GM23338 (cell line): ENCODE measurements at regions not wholly inside any gene's neighbourhood (a gene's known extent, or its start where the extent isn't known, plus 50 kb on each side); places are given as distances from the start of the nearest gene placed in this dataset.

ENCODE experiments used
- ATAC-seq: fragments of 200-7000 bp; cut with Tn5 transposase; 3 replicates; pipeline ENCODE4 v1.9.1; 2020
- DNase-seq: peaks from one replicate; pipeline ENCODE4 v3.0.0-alpha.2; 2015; ENCODE audit warnings: low spot score
- H2AFZ ChIP-seq: fragments of 200-600 bp; sonication (generic); 2 replicates; pipeline ENCODE4 v1.8.0; 2016; ENCODE audit warnings: antibody characterized with exemption, mild to moderate bottlenecking, moderate library complexity
- H3F3A ChIP-seq: fragments of 200-600 bp; sonication (generic); replicated peaks from 2 replicates; pipeline ENCODE4 v1.8.0; 2017; ENCODE audit warnings: antibody characterized with exemption, mixed run types, low read depth
- H3K27ac ChIP-seq: fragments of 200-600 bp; sonication (generic); 2 replicates; pipeline ENCODE4 v1.6.1; 2016; ENCODE audit warnings: low read depth
- H3K27me3 ChIP-seq: fragments of 200-600 bp; sonication (generic); 2 replicates; pipeline ENCODE4 v1.8.0; 2016; ENCODE audit warnings: mild to moderate bottlenecking, mixed run types, moderate library complexity; ENCODE audit not compliant: insufficient read depth
- H3K36me3 ChIP-seq: fragments of 200-600 bp; sonication (generic); 2 replicates; pipeline ENCODE4 v1.8.0; 2016; ENCODE audit warnings: mild to moderate bottlenecking; ENCODE audit not compliant: insufficient read depth
- H3K4me1 ChIP-seq: fragments of 200-600 bp; sonication (generic); 2 replicates; pipeline ENCODE4 v1.8.0; 2016; ENCODE audit warnings: mild to moderate bottlenecking, moderate library complexity; ENCODE audit not compliant: insufficient read depth
- H3K4me2 ChIP-seq: fragments of 200-600 bp; sonication (generic); 2 replicates; pipeline ENCODE4 v1.7.1; 2017; ENCODE audit warnings: mixed run types
- H3K4me3 ChIP-seq: fragments of 200-600 bp; sonication (generic); 2 replicates; pipeline ENCODE4 v1.6.1; 2016; ENCODE audit warnings: mixed run types
- H3K79me2 ChIP-seq: fragments of 200-600 bp; sonication (generic); replicated peaks from 2 replicates; pipeline ENCODE4 v1.8.0; 2017; ENCODE audit warnings: mild to moderate bottlenecking; ENCODE audit not compliant: insufficient read depth
- H3K9me2 ChIP-seq: fragments of 200-600 bp; sonication (generic); 2 replicates; pipeline ENCODE4 v1.8.0; 2017; ENCODE audit not compliant: insufficient read depth
- H4K20me1 ChIP-seq: fragments of 200-600 bp; sonication (generic); replicated peaks from 2 replicates; pipeline ENCODE4 v1.8.0; 2017; ENCODE audit warnings: mild to moderate bottlenecking; ENCODE audit not compliant: insufficient read depth
- H3K27ac Mint-ChIP-seq: 2 replicates; pipeline ENCODE4 v1.8.0; 2020; ENCODE audit warnings: inconsistent platforms, mild to moderate bottlenecking, moderate library complexity, mixed read lengths
- H3K27me3 Mint-ChIP-seq: 3 replicates; pipeline ENCODE4 v1.8.0; 2022; ENCODE audit warnings: low read depth, mild to moderate bottlenecking, moderate library complexity, mixed read lengths, inconsistent platforms; ENCODE audit not compliant: insufficient read depth, poor library complexity
- H3K36me3 Mint-ChIP-seq: 3 replicates; pipeline ENCODE4 v1.8.0; 2021; ENCODE audit warnings: low read depth, mild to moderate bottlenecking, inconsistent platforms, moderate library complexity, mixed read lengths
- H3K4me1 Mint-ChIP-seq: 3 replicates; pipeline ENCODE4 v1.8.0; 2020; ENCODE audit warnings: mild to moderate bottlenecking, inconsistent platforms, mixed read lengths
- H3K4me3 Mint-ChIP-seq: 3 replicates; pipeline ENCODE4 v1.8.0; 2021; ENCODE audit warnings: moderate library complexity, mild to moderate bottlenecking, inconsistent platforms, mixed read lengths
- H3K9me3 Mint-ChIP-seq: 3 replicates; pipeline ENCODE4 v1.8.0; 2020; ENCODE audit warnings: moderate library complexity, mild to moderate bottlenecking, inconsistent platforms, mixed read lengths
- CREB1 ChIP-seq: fragments of 250-450 bp; sonication (Bioruptor Pico); IDR thresholded peaks from 2 replicates; pipeline ENCODE4 v1.5.0; 2020; ENCODE audit warnings: low read depth, mild to moderate bottlenecking, moderate library complexity
- ETS1 ChIP-seq: IDR thresholded peaks from 2 replicates; pipeline ENCODE4 v1.6.1; 2016; ENCODE audit warnings: antibody characterized with exemption
- EZH2 ChIP-seq: fragments of 200-600 bp; sonication (generic); IDR thresholded peaks from one replicate; pipeline ENCODE4 v1.8.0; 2017; ENCODE audit warnings: antibody characterized with exemption, mild to moderate bottlenecking, low read depth; ENCODE audit not compliant: unreplicated experiment
- NANOG ChIP-seq: IDR thresholded peaks from 2 replicates; pipeline ENCODE4 v1.6.1; 2016; ENCODE audit warnings: antibody characterized with exemption, borderline replicate concordance
- POLR2AphosphoS5 ChIP-seq: IDR thresholded peaks from 2 replicates; pipeline ENCODE4 v1.6.1; 2016; ENCODE audit warnings: antibody characterized with exemption, low read depth
- ZNF462 ChIP-seq: fragments of 250-450 bp; sonication (Bioruptor Pico); IDR thresholded peaks from 2 replicates; pipeline ENCODE4 v1.5.0; 2020; ENCODE audit warnings: mild to moderate bottlenecking, moderate library complexity

GRCh38 chr12:58787021-58787760, 133.1 kb downstream of the LRIG3 start:
- DNase-seq (no peak), ATAC-seq (no peak)
- Mint-ChIP-seq H3K4me3 (no peak overlapping the region), H3K27ac (no peak overlapping the region), H3K36me3 (no peaks in the 10 kb centered on the region), H3K27me3 (no peaks in the 10 kb centered on the region), H3K4me1 (no peaks in the 10 kb centered on the region), H3K9me3 (0 out of 3 replicates have a peak, but pooled peaks cover 8% of the 10 kb centered on the region)
- Histone ChIP-seq H3K27ac (no peak overlapping the region), H4K20me1 (no peaks in the 10 kb centered on the region), H3K27me3 (no peaks in the 10 kb centered on the region), H3K4me3 (no peak overlapping the region), H3K36me3 (no peaks in the 10 kb centered on the region), H3F3A (no peaks in the 10 kb centered on the region), H3K9me2 (no peaks in the 10 kb centered on the region), H3K4me2 (no peak overlapping the region), H3K4me1 (no peaks in the 10 kb centered on the region), H3K79me2 (no peaks in the 10 kb centered on the region), H2AFZ (no peak overlapping the region)
- TF ChIP-seq NANOG (no peak), POLR2AphosphoS5 (no peak)

- Mint-ChIP-seq H3K36me3 (no peaks in the 10 kb centered on the region; the same call in 2 of the 3 replicates), H3K9me3 (peaks cover 6% of the 10 kb centered on the region; the same call in 2 of the 3 replicates), H3K27ac (no peak overlapping the region), H3K27me3 (no peaks in the 10 kb centered on the region), H3K4me1 (no peaks in the 10 kb centered on the region), H3K4me3 (no peak overlapping the region)
- no peak overlapping the region for H3K27ac ChIP-seq
- no peaks in the 10 kb centered on the region for H4K20me1 ChIP-seq
- H3K9me2 ChIP-seq: no peaks in the 10 kb centered on the region
- no peak overlapping the region for H2AFZ ChIP-seq
- DNase-seq (no peak), ATAC-seq (no peak)
- no peaks in the 10 kb centered on the region for H3K79me2 ChIP-seq
- no peaks in the 10 kb centered on the region for H3K4me1 ChIP-seq
- no peak for TF ChIP-seq CREB1 (CRISPR knock-in tag)
- no peak for TF ChIP-seq EZH2
- H3K4me2 ChIP-seq: no peak overlapping the region
- no peaks in the 10 kb centered on the region for H3K27me3 ChIP-seq
- H3F3A ChIP-seq: no peaks in the 10 kb centered on the region
- no peaks in the 10 kb centered on the region for H3K36me3 ChIP-seq
- no peak overlapping the region for H3K4me3 ChIP-seq
Measured at GRCh38 chr12:58794859-58795258, 125.4 kb downstream of the LRIG3 start.

- Histone ChIP-seq H3F3A (no peaks in the 10 kb centered on the region), H3K4me3 (no peak overlapping the region), H4K20me1 (no peaks in the 10 kb centered on the region), H3K27me3 (no peaks in the 10 kb centered on the region), H3K79me2 (no peaks in the 10 kb centered on the region), H2AFZ (no peak overlapping the region), H3K4me2 (no peak overlapping the region), H3K36me3 (no peaks in the 10 kb centered on the region), H3K9me2 (no peaks in the 10 kb centered on the region), H3K4me1 (no peaks in the 10 kb centered on the region), H3K27ac (no peak overlapping the region)
- H3K36me3 Mint-ChIP-seq: no peaks in the 10 kb centered on the region; the same call in 2 of the 3 replicates
- peaks cover 8% of the 10 kb centered on the region; the same call in 2 of the 3 replicates for H3K9me3 Mint-ChIP-seq
- no peaks in the 10 kb centered on the region for H3K27me3 Mint-ChIP-seq
- H3K27ac Mint-ChIP-seq: no peak overlapping the region; the same call in 1 of the 2 replicates
- no peaks in the 10 kb centered on the region for H3K4me1 Mint-ChIP-seq
- DNase-seq: no peak
- TF ChIP-seq NANOG (no peak), POLR2AphosphoS5 (no peak), ETS1 (no peak), ZNF462 (no peak)
- no peak overlapping the region for H3K4me3 Mint-ChIP-seq
- no peak for ATAC-seq
Measured at GRCh38 chr12:58795825-58796224, 124.5 kb downstream of the LRIG3 start.
